ENCODE measurements at regions not wholly inside any gene's neighbourhood (a gene's known extent, or its start where the extent isn't known, plus 50 kb on each side); places are given as distances from the start of the nearest gene placed in this dataset.

DNA sequence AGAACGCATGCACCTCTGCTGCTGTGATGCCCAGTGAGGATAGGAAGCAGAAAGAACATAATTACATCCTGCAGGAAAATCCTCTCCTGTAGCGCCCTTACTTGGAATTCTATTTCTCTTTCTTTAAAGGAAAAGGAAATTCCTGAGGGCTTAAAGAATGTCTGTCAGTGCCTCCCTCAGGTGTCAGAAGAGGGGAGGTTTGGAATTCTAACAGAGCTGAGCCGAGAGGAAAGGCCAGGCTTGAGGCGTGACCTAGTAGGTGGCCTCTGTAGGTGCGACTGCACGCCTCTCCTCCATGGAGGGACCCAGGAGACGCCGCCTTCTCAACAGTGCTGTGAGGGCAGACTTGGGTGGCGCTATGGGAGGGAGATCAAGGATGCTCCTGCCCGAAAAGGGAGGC, 55.9 kb upstream of the ERCC6L2 start:
- Histone ChIP-seq H3K4me3 (replicated peaks; ENCODE audit: insufficient read depth, low read length) (no peak overlapping the region), H3K27ac (replicated peaks) (no peak overlapping the region), H3K27me3 (ENCODE audit: insufficient read depth, poor library complexity, severe bottlenecking) (no peaks in the 10 kb centered on the region)
- TF ChIP-seq SPI1 (IDR thresholded peaks at IDR 0.05; ENCODE audit: borderline replicate concordance, low read depth) (no peak), POLR2AphosphoS5 (IDR thresholded peaks at IDR 0.05; ENCODE audit: low read depth) (no peak), GABPA (IDR thresholded peaks at IDR 0.05; ENCODE audit: low read depth) (no peak)
- TF ChIP-seq, protein P1, sequence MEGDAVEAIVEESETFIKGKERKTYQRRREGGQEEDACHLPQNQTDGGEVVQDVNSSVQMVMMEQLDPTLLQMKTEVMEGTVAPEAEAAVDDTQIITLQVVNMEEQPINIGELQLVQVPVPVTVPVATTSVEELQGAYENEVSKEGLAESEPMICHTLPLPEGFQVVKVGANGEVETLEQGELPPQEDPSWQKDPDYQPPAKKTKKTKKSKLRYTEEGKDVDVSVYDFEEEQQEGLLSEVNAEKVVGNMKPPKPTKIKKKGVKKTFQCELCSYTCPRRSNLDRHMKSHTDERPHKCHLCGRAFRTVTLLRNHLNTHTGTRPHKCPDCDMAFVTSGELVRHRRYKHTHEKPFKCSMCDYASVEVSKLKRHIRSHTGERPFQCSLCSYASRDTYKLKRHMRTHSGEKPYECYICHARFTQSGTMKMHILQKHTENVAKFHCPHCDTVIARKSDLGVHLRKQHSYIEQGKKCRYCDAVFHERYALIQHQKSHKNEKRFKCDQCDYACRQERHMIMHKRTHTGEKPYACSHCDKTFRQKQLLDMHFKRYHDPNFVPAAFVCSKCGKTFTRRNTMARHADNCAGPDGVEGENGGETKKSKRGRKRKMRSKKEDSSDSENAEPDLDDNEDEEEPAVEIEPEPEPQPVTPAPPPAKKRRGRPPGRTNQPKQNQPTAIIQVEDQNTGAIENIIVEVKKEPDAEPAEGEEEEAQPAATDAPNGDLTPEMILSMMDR (IDR thresholded peaks at IDR 0.05; ENCODE audit: insufficient read depth, low read length) = no peak
- TF ChIP-seq, protein P2, sequence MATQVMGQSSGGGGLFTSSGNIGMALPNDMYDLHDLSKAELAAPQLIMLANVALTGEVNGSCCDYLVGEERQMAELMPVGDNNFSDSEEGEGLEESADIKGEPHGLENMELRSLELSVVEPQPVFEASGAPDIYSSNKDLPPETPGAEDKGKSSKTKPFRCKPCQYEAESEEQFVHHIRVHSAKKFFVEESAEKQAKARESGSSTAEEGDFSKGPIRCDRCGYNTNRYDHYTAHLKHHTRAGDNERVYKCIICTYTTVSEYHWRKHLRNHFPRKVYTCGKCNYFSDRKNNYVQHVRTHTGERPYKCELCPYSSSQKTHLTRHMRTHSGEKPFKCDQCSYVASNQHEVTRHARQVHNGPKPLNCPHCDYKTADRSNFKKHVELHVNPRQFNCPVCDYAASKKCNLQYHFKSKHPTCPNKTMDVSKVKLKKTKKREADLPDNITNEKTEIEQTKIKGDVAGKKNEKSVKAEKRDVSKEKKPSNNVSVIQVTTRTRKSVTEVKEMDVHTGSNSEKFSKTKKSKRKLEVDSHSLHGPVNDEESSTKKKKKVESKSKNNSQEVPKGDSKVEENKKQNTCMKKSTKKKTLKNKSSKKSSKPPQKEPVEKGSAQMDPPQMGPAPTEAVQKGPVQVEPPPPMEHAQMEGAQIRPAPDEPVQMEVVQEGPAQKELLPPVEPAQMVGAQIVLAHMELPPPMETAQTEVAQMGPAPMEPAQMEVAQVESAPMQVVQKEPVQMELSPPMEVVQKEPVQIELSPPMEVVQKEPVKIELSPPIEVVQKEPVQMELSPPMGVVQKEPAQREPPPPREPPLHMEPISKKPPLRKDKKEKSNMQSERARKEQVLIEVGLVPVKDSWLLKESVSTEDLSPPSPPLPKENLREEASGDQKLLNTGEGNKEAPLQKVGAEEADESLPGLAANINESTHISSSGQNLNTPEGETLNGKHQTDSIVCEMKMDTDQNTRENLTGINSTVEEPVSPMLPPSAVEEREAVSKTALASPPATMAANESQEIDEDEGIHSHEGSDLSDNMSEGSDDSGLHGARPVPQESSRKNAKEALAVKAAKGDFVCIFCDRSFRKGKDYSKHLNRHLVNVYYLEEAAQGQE (IDR thresholded peaks at IDR 0.05; ENCODE audit: insufficient replicate concordance, low read depth) = no peak
- no peak for DNase-seq (ENCODE audit: low read depth in 1 of 2, low spot score in 1 of 2)

DNA sequence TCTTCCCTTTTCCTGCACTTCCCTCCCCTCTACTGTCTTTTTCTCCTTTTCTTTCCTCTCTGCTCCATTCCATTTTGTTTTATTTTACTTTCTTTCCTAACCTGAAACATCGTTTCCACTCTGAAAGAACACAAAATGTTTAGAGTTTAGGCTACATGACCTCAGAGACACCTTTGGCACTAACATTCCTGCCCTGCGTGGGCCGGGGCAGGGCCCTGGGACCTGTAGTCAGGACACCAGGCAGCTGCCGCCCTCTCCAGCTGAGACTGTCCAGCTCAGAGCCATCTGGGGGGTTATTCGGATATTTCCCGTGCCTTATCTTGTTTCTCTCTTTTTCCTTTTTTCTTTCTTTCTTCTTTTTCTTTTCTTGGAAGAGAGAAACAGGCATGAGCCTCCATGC, 58.3 kb upstream of the ERCC6L2 start:
- DNase-seq (ENCODE audit: low read depth in 1 of 2, low spot score in 1 of 2) = no peak
- TF ChIP-seq POLR2AphosphoS5 (IDR thresholded peaks at IDR 0.05; ENCODE audit: low read depth) = no peak
- no peak for TF ChIP-seq GABPA (IDR thresholded peaks at IDR 0.05; ENCODE audit: low read depth)
- TF ChIP-seq, protein P1 (IDR thresholded peaks at IDR 0.05; ENCODE audit: insufficient read depth, low read length) = no peak
- TF ChIP-seq, protein P2 (IDR thresholded peaks at IDR 0.05; ENCODE audit: insufficient replicate concordance, low read depth) = no peak
- no peak for TF ChIP-seq SPI1 (IDR thresholded peaks at IDR 0.05; ENCODE audit: borderline replicate concordance, low read depth)
- Histone ChIP-seq H3K27ac (replicated peaks) (no peak overlapping the region), H3K4me3 (replicated peaks; ENCODE audit: insufficient read depth, low read length) (no peak overlapping the region), H3K27me3 (ENCODE audit: insufficient read depth, poor library complexity, severe bottlenecking) (no peaks in the 10 kb centered on the region)

DNA sequence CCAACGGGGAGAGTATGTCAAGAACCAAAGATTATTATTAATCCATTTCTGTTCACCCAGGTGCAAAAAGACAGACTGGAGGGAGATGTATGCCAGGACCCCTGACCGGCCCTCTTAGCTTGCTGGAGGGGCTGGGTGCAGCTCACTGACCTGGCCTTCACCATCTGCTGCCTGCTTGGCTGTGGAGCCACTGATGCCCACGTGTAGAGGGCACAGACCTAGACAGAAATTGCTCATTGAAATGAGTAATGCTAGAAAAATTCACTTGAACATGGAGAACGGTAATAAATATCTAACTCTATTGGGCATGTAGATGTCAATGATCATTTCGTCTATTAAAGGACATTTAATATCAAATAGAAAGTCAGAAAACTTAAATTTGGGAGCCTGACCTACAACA, 58.8 kb upstream of the ERCC6L2 start:
- TF ChIP-seq, protein P1 (IDR thresholded peaks at IDR 0.05; ENCODE audit: insufficient read depth, low read length) = no peak
- TF ChIP-seq, protein P2 (IDR thresholded peaks at IDR 0.05; ENCODE audit: insufficient replicate concordance, low read depth) = no peak
- no peak for TF ChIP-seq SPI1 (IDR thresholded peaks at IDR 0.05; ENCODE audit: borderline replicate concordance, low read depth)
- TF ChIP-seq GABPA (IDR thresholded peaks at IDR 0.05; ENCODE audit: low read depth) = no peak
- no peak for TF ChIP-seq POLR2AphosphoS5 (IDR thresholded peaks at IDR 0.05; ENCODE audit: low read depth)
- no peak for DNase-seq (ENCODE audit: low read depth in 1 of 2, low spot score in 1 of 2)

More for the DNA sequence above, 58.8 kb upstream of the ERCC6L2 start:
- H3K27me3 ChIP-seq (ENCODE audit: insufficient read depth, poor library complexity, severe bottlenecking) = no peaks in the 10 kb centered on the region
- H3K4me3 ChIP-seq (replicated peaks; ENCODE audit: insufficient read depth, low read length) = no peak overlapping the region
- no peak overlapping the region for H3K27ac ChIP-seq (replicated peaks)

Measured in HL-60 (cell line).